Natural killer cell (primary cell): ENCODE measurements at regions not wholly inside any gene's neighbourhood (a gene's known extent, or its start where the extent isn't known, plus 50 kb on each side); places are given as distances from the start of the nearest gene placed in this dataset.
"Not testable (repeated sequence)": the region's sequence is repeated elsewhere in the genome, so short reads cannot be mapped to it uniquely, and the experiment has no call there.

ENCODE experiments used
- ATAC-seq, 3 donors: fragments of 150-1000 bp in 2 of 3; fragments of 200-7000 bp in 1 of 3; cut with Tn5 transposase; 1 replicate in 1 of 3; 2 replicates in 2 of 3; pipeline ENCODE4 v1.10.0; 2021; ENCODE audit warnings: mild to moderate bottlenecking in 2 of 3, moderate library complexity in 2 of 3
- DNase-seq, 2 donors: peaks; one replicate each; pipeline versions ENCODE4 v3.0.0 to v3.0.0-alpha.2; 2013 to 2021; ENCODE audit warnings: mixed read lengths in 1 of 2
- H3K27ac ChIP-seq: one replicate; pipeline ENCODE4 v1.5.1; 2013; ENCODE audit warnings: mild to moderate bottlenecking, low read length
- H3K27me3 ChIP-seq: one replicate; pipeline ENCODE4 v1.6.1; 2013; ENCODE audit warnings: low read length; ENCODE audit not compliant: control insufficient read depth, insufficient read depth
- H3K36me3 ChIP-seq: one replicate; pipeline ENCODE4 v1.6.1; 2013; ENCODE audit warnings: low read length; ENCODE audit not compliant: control insufficient read depth, insufficient read depth
- H3K4me1 ChIP-seq: one replicate; pipeline ENCODE4 v1.6.1; 2013; ENCODE audit warnings: low read length; ENCODE audit not compliant: control insufficient read depth, insufficient read depth
- H3K4me3 ChIP-seq: one replicate; pipeline ENCODE4 v1.5.1; 2013; ENCODE audit warnings: low read length
- H3K9me3 ChIP-seq: one replicate; pipeline ENCODE4 v1.6.1; 2013; ENCODE audit warnings: low read length; ENCODE audit not compliant: control insufficient read depth, insufficient read depth
- H3K27ac Mint-ChIP-seq, 2 donors: one replicate each; pipeline ENCODE4 v1.8.0; 2022; ENCODE audit warnings: mild to moderate bottlenecking in 2 of 2, mixed read lengths in 2 of 2, moderate library complexity in 1 of 2
- H3K27me3 Mint-ChIP-seq, 2 donors: one replicate each; pipeline ENCODE4 v1.8.0; 2022; ENCODE audit warnings: low read depth in 2 of 2, mixed read lengths in 2 of 2
- H3K36me3 Mint-ChIP-seq: one replicate; pipeline ENCODE4 v1.8.0; 2022; ENCODE audit warnings: mixed read lengths
- H3K4me1 Mint-ChIP-seq, 2 donors: one replicate each; pipeline ENCODE4 v1.8.0; 2022; ENCODE audit warnings: mixed read lengths in 2 of 2
- H3K4me3 Mint-ChIP-seq: one replicate; pipeline ENCODE4 v1.8.0; 2022; ENCODE audit warnings: mild to moderate bottlenecking, moderate library complexity, mixed read lengths
- H3K9me3 Mint-ChIP-seq, 2 donors: one replicate each; pipeline ENCODE4 v1.8.0; 2022; ENCODE audit warnings: mixed read lengths in 2 of 2
- CTCF ChIP-seq: fragments of 200-600 bp; IDR thresholded peaks from one replicate; pipeline ENCODE4 v1.8.0; 2022; ENCODE audit warnings: antibody characterized with exemption
- WGBS: methylation state at CpG from one replicate; pipeline ENCODE4 v1.1.7; 2013; ENCODE audit warnings: missing lambda C conversion rate; ENCODE audit not compliant: insufficient coverage; 5-methylcytosine and 5-hydroxymethylcytosine counted together
- intact Hi-C: fragments of 100-400 bp; cut with micrococcal nuclease; formaldehyde crosslinking; loops from one replicate; pipeline ENCODE4 v1.14.2; 2022

DNA sequence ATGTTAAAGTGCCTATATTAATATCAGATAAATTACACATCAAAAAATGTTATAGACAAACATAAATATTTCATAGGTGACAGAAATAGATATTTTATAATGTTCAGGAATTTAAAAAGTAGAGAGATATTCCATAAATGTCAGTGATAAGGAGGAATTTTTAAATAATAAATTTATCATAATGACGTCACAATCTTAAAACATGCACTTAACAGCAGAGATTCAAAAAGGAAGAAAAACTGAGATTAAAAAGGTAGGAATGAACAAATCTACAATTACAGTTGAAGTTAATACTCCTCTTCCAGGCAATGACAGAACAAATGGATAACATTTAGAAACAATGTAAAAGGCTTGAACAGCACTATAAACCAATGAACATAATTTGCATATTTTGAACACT, 345.4 kb upstream of the NOX3 start:
- Mint-ChIP-seq H3K27ac (no peak overlapping the region), H3K27me3 (no peaks in the 10 kb centered on the region), H3K4me3 (no peak overlapping the region), H3K36me3 (no peaks in the 10 kb centered on the region), H3K9me3 (peaks cover 2 to 5% of the 10 kb centered on the region in 2 donors), H3K4me1 (no peaks in the 10 kb centered on the region)
- DNase-seq, result no peak
- Histone ChIP-seq H3K27me3 (no peaks in the 10 kb centered on the region), H3K27ac (no peak overlapping the region), H3K4me1 (no peaks in the 10 kb centered on the region), H3K4me3 (no peak overlapping the region), H3K36me3 (no peaks in the 10 kb centered on the region), H3K9me3 (peaks cover 3% of the 10 kb centered on the region)
- intact Hi-C loops, result no loop called here
- no peak for TF ChIP-seq CTCF
- WGBS, result no CpG with 5 or more reads among the region's 1 CpG
- ATAC-seq, result no peak

DNA sequence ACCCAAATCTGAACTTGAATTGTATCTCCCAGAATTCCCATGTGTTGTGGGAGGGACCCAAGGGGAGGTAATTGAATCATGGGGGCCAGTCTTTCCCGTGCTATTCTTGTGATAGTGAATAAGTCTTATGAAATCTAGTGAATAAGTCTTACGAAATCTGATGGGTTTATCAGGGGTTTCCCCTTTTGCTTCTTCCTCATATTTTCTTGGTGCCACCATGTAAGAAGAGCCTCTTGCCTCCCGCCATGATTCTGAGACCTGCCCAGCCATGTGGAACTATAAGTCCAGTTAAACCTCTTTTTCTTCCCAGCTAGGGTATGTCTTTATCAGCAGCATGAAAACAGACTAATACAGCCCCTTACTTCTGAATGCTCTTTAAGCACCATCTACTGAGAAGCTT, 343.2 kb upstream of the NOX3 start:
- H3K27me3 ChIP-seq, H3K27ac Mint-ChIP-seq, DNase-seq, H3K4me1 ChIP-seq, H3K4me1 Mint-ChIP-seq, H3K36me3 ChIP-seq, H3K4me3 Mint-ChIP-seq, H3K4me3 ChIP-seq, H3K36me3 Mint-ChIP-seq, H3K9me3 Mint-ChIP-seq, H3K27me3 Mint-ChIP-seq, H3K9me3 ChIP-seq, intact Hi-C loops, ATAC-seq, H3K27ac ChIP-seq: not testable (repeated sequence)
- WGBS, result 78% methylated on average over 3 of the region's 3 CpGs

- Histone ChIP-seq H3K27ac (no peak overlapping the region), H3K9me3 (peaks cover 3% of the 10 kb centered on the region), H3K36me3 (no peaks in the 10 kb centered on the region), H3K4me1 (no peaks in the 10 kb centered on the region), H3K4me3 (no peak overlapping the region), H3K27me3 (no peaks in the 10 kb centered on the region)
- 89% methylated on average over 7 of the region's 8 CpGs for WGBS
- ATAC-seq (no peak), DNase-seq (no peak)
- Mint-ChIP-seq H3K4me1 (no peaks in the 10 kb centered on the region), H3K4me3 (no peak overlapping the region), H3K27ac (no peak overlapping the region), H3K36me3 (no peaks in the 10 kb centered on the region), H3K9me3 (peaks cover 5 to 6% of the 10 kb centered on the region in 2 donors), H3K27me3 (no peaks in the 10 kb centered on the region)
- TF ChIP-seq CTCF, result no peak
- intact Hi-C loops, result no loop called here
Observed at GRCh38 chr6:155795173-155795796, 339.6 kb upstream of the NOX3 start.

GRCh38 chr6:155791891-155792290, 336.3 kb upstream of the NOX3 start:
- Mint-ChIP-seq H3K4me3 (no peak overlapping the region), H3K36me3 (no peaks in the 10 kb centered on the region), H3K9me3 (peaks cover 6 to 8% of the 10 kb centered on the region in 2 donors), H3K27ac (no peak overlapping the region), H3K27me3 (no peaks in the 10 kb centered on the region), H3K4me1 (no peaks in the 10 kb centered on the region)
- no peak overlapping the region for H3K4me3 ChIP-seq
- WGBS, result 90% methylated on average over 3 of the region's 4 CpGs
- intact Hi-C loops, result no loop called here
- no peaks in the 10 kb centered on the region for H3K27me3 ChIP-seq
- H3K27ac ChIP-seq, result no peak overlapping the region
- no peaks in the 10 kb centered on the region for H3K36me3 ChIP-seq
- DNase-seq (no peak), ATAC-seq (no peak)
- no peaks in the 10 kb centered on the region for H3K9me3 ChIP-seq
- TF ChIP-seq CTCF, result no peak
- H3K4me1 ChIP-seq, result no peaks in the 10 kb centered on the region
